ENCODE measurements at regions not wholly inside any gene's neighbourhood (a gene's known extent, or its start where the extent isn't known, plus 50 kb on each side); places are given as distances from the start of the nearest gene placed in this dataset.

DNA sequence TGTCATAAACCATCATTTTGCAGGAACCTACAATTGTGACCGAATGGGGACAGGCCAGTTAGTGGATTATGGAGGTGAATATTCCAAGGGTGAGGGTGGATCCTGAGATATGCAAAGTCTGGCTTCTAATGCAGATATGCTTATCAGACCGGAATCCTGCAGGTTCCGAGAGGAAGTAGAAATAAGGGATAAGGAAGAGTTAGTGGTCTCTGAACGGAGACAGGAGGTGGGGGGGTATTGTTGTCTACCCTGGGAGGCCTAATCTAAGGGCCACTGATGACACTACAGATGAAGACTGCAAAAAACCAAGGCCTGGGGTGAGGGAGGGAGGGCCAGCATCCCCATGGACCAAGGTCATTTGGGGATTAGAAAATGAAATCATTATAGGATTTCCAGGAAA, 67.7 kb upstream of the GATA6 start:
- no peaks in the 10 kb centered on the region for H3K36me3 ChIP-seq (ENCODE audit: control insufficient read depth in 2 of 2, insufficient read depth in 2 of 2, low read length in 1 of 2)
- peaks cover 0 to 3% of the 10 kb centered on the region in 2 experiments; a peak in 1 of 4 replicates for H3K27me3 ChIP-seq (replicated peaks in 1 of 2; ENCODE audit: control insufficient read depth in 2 of 2, insufficient read depth in 2 of 2, low read length in 1 of 2)
- no peak overlapping the region for H3K9ac ChIP-seq (ENCODE audit: control insufficient read depth, insufficient read depth, low read length)
- POLR2A ChIA-PET, result no interaction called here
- no peak overlapping the region for H3K4me2 ChIP-seq (ENCODE audit: control insufficient read depth, insufficient read depth)
- no peaks in the 10 kb centered on the region for H3K9me3 ChIP-seq (replicated peaks; ENCODE audit: control insufficient read depth, insufficient read depth, low read length)
- DNase-seq (ENCODE audit: low read depth, low spot score) (no peak), FAIRE-seq (no peak), ATAC-seq (no peak)
- in situ Hi-C loops (cut with MboI) (no loop called here), intact Hi-C loops (cut with micrococcal nuclease; ENCODE audit: unreplicated experiment) (no loop called here)
- no peaks in the 10 kb centered on the region for H3K79me2 ChIP-seq (ENCODE audit: control insufficient read depth, insufficient read depth, low read length)
- H3K4me1 ChIP-seq (ENCODE audit: control insufficient read depth, insufficient read depth, low read length), result no peaks in the 10 kb centered on the region
- no peak overlapping the region for H2AFZ ChIP-seq (ENCODE audit: control insufficient read depth, low read depth, low read length)
- no peaks in the 10 kb centered on the region for H4K20me1 ChIP-seq (ENCODE audit: control insufficient read depth, insufficient read depth)
- RAD21 ChIA-PET (ENCODE audit: unreplicated experiment), result no interaction called here
- TF ChIP-seq RCOR1 (conservative IDR thresholded peaks at IDR 0.05; ENCODE audit: low read depth, low read length), result no peak
- TF ChIP-seq CBX3 (IDR thresholded peaks at IDR 0.05; ENCODE audit: borderline replicate concordance, low read depth), result no peak
- TF ChIP-seq BHLHE40 (IDR thresholded peaks at IDR 0.05; ENCODE audit: borderline replicate concordance in 1 of 2, low read depth in 2 of 2, low read length in 1 of 2), result no peak
- no peak for TF ChIP-seq PML (IDR thresholded peaks at IDR 0.05; ENCODE audit: low read length)
- TF ChIP-seq BCL3 (IDR thresholded peaks at IDR 0.05; ENCODE audit: borderline replicate concordance, insufficient read depth, low read depth, low read length, poor library complexity, severe bottlenecking), result no peak
- TF ChIP-seq TCF3 (IDR thresholded peaks at IDR 0.05; ENCODE audit: borderline replicate concordance, insufficient read depth, low read depth, low read length), result no peak
- no peak for TF ChIP-seq ZNF592 (IDR thresholded peaks at IDR 0.05)
- no peak for TF ChIP-seq ESRRA (IDR thresholded peaks at IDR 0.05; ENCODE audit: low read length)
- TF ChIP-seq, protein P1, sequence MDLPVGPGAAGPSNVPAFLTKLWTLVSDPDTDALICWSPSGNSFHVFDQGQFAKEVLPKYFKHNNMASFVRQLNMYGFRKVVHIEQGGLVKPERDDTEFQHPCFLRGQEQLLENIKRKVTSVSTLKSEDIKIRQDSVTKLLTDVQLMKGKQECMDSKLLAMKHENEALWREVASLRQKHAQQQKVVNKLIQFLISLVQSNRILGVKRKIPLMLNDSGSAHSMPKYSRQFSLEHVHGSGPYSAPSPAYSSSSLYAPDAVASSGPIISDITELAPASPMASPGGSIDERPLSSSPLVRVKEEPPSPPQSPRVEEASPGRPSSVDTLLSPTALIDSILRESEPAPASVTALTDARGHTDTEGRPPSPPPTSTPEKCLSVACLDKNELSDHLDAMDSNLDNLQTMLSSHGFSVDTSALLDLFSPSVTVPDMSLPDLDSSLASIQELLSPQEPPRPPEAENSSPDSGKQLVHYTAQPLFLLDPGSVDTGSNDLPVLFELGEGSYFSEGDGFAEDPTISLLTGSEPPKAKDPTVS (IDR thresholded peaks at IDR 0.05; ENCODE audit: low read depth, low read length), result no peak
- no peak for TF ChIP-seq SMARCA5 (IDR thresholded peaks at IDR 0.05)
- TF ChIP-seq EED (IDR thresholded peaks at IDR 0.05; ENCODE audit: low read depth), result no peak
- no peak for TF ChIP-seq MYB (IDR thresholded peaks at IDR 0.05; ENCODE audit: borderline replicate concordance, low read depth, low read length)
- no peak for TF ChIP-seq FOXM1 (IDR thresholded peaks at IDR 0.05; ENCODE audit: low read depth, low read length)
- 34% methylated on average over 4 of the region's 4 CpGs for WGBS (ENCODE audit: insufficient coverage, insufficient replicate concordance, low lambda C conversion rate, missing lambda C conversion rate)
- SMC1A ChIA-PET (ENCODE audit: uncharacterized antibody, unreplicated experiment), result no interaction called here
- no peak overlapping the region for H3K4me3 ChIP-seq
- no TSS peak for BruUV-seq (replicated peaks)
- CTCF ChIA-PET, result no interaction called here
- H3K27ac ChIP-seq (ENCODE audit: control insufficient read depth, insufficient read depth), result no peak overlapping the region
